IMR-90 (cell line): ENCODE measurements at regions not wholly inside any gene's neighbourhood (a gene's known extent, or its start where the extent isn't known, plus 50 kb on each side); places are given as distances from the start of the nearest gene placed in this dataset.

Source experiments
- ATAC-seq: fragments of 200-7000 bp; cut with Tn5 transposase; 2 replicates; pipeline ENCODE4 v1.9.1; 2020; ENCODE audit warnings: low read depth, mild to moderate bottlenecking, moderate library complexity
- BruUV-seq: library from RNA; stranded (reverse); fragments of 400-500 nt; replicated peaks from 2 replicates; lab custom pipeline; 2021; lab: Mats Ljungman, UMichigan
- CTCF ChIA-PET: fragments of 300-600 bp; formaldehyde crosslinking; extraction: SDS; loops from one replicate; lab custom pipeline; 2021; ENCODE audit warnings: antibody characterized with exemption; lab: Yijun Ruan, JAX
- POLR2A ChIA-PET: fragments of 300-600 bp; sonication (Branson Sonifier 250); formaldehyde crosslinking; loops from one replicate; lab custom pipeline; 2022; ENCODE audit warnings: antibody characterized with exemption; ENCODE audit not compliant: unreplicated experiment; lab: Charles Lee
- DNase-seq: peaks from one replicate; pipeline ENCODE4 v3.0.0; 2013
- H2AFZ ChIP-seq: replicated peaks from 2 replicates; pipeline ENCODE3; 2013; ENCODE audit warnings: low read length, mild to moderate bottlenecking; ENCODE audit not compliant: poor library complexity
- H2AK5ac ChIP-seq: 2 replicates; pipeline ENCODE4 v1.6.1; 2013; ENCODE audit warnings: low read depth, low read length, inconsistent platforms
- H2AK9ac ChIP-seq: replicated peaks from 2 replicates; pipeline ENCODE3; 2013; ENCODE audit warnings: mild to moderate bottlenecking, low read depth, low read length, moderate library complexity; ENCODE audit not compliant: poor library complexity
- H2BK120ac ChIP-seq: 2 replicates; pipeline ENCODE4 v1.6.1; 2013; ENCODE audit warnings: low read depth, low read length, inconsistent platforms
- H2BK15ac ChIP-seq: 3 replicates; pipeline ENCODE4 v1.6.1; 2013; ENCODE audit warnings: low read depth, low read length, inconsistent platforms
- H2BK20ac ChIP-seq: 2 replicates; pipeline ENCODE4 v1.6.1; 2013; ENCODE audit warnings: low read depth, mild to moderate bottlenecking, inconsistent platforms, low read length, moderate library complexity
- H2BK5ac ChIP-seq: 2 replicates; pipeline ENCODE4 v1.6.1; 2013; ENCODE audit warnings: mild to moderate bottlenecking, low read depth, low read length, inconsistent platforms; ENCODE audit not compliant: poor library complexity, severe bottlenecking
- H3K14ac ChIP-seq: replicated peaks from 2 replicates; pipeline ENCODE4 v1.6.1; 2013; ENCODE audit warnings: low read depth, low read length, inconsistent platforms
- H3K18ac ChIP-seq: 2 replicates; pipeline ENCODE4 v1.6.1; 2013; ENCODE audit warnings: low read depth, low read length, control low read depth
- H3K23ac ChIP-seq: 2 replicates; pipeline ENCODE4 v1.6.1; 2013; ENCODE audit warnings: low read depth, low read length, inconsistent platforms
- H3K27ac ChIP-seq: 2 replicates; pipeline ENCODE4 v1.5.1; 2013; ENCODE audit warnings: mild to moderate bottlenecking, control low read depth, low read length; ENCODE audit not compliant: insufficient read depth
- H3K27me3 ChIP-seq: 2 replicates; pipeline ENCODE4 v1.6.1; 2013; ENCODE audit warnings: low read length; ENCODE audit not compliant: control insufficient read depth, insufficient read depth
- H3K36me3 ChIP-seq: 2 replicates; pipeline ENCODE4 v1.6.1; 2013; ENCODE audit warnings: low read length, mixed read lengths; ENCODE audit not compliant: control insufficient read depth, insufficient read depth
- H3K4ac ChIP-seq: 2 replicates; pipeline ENCODE4 v1.6.1; 2013; ENCODE audit warnings: low read depth, low read length, inconsistent platforms
- H3K4me1 ChIP-seq: 2 replicates; pipeline ENCODE4 v1.6.1; 2013; ENCODE audit warnings: low read length, mixed read lengths; ENCODE audit not compliant: control insufficient read depth, insufficient read depth
- H3K4me2 ChIP-seq: 2 replicates; pipeline ENCODE4 v1.6.1; 2013; ENCODE audit warnings: low read depth, mild to moderate bottlenecking, control low read depth, low read length, moderate library complexity
- H3K4me3 ChIP-seq: 2 replicates; pipeline ENCODE4 v1.5.1; 2013; ENCODE audit warnings: low read depth, mild to moderate bottlenecking, control low read depth, low read length, moderate library complexity; ENCODE audit not compliant: insufficient read depth
- H3K56ac ChIP-seq: 2 replicates; pipeline ENCODE4 v1.6.1; 2013; ENCODE audit warnings: low read length, inconsistent platforms; ENCODE audit not compliant: insufficient read depth; ENCODE audit errors: extremely low read depth
- H3K79me1 ChIP-seq, 2 experiments: 2 replicates each; pipeline ENCODE4 v1.6.1; 2013; ENCODE audit warnings: low read length in 2 of 2, inconsistent platforms in 1 of 2, low read depth in 1 of 2
- H3K9ac ChIP-seq: 2 replicates; pipeline ENCODE4 v1.6.1; 2013; ENCODE audit warnings: low read depth, low read length, control low read depth
- H3K9me1 ChIP-seq: 2 replicates; pipeline ENCODE4 v1.6.1; 2013; ENCODE audit warnings: low read length, inconsistent platforms; ENCODE audit not compliant: insufficient read depth
- H3K9me3 ChIP-seq: 2 replicates; pipeline ENCODE4 v1.6.1; 2013; ENCODE audit warnings: low read length; ENCODE audit not compliant: control insufficient read depth, insufficient read depth
- H4K20me1 ChIP-seq: 2 replicates; pipeline ENCODE4 v1.6.1; 2013; ENCODE audit warnings: low read length, inconsistent platforms; ENCODE audit not compliant: insufficient read depth
- H4K5ac ChIP-seq: 2 replicates; pipeline ENCODE4 v1.6.1; 2013; ENCODE audit warnings: mild to moderate bottlenecking, low read depth, low read length, control low read depth
- H4K8ac ChIP-seq, 2 experiments: 2 replicates each; pipeline ENCODE4 v1.6.1; 2013; ENCODE audit warnings: low read depth in 2 of 2, low read length in 2 of 2, control low read depth in 1 of 2, inconsistent platforms in 1 of 2
- H4K91ac ChIP-seq: 2 replicates; pipeline ENCODE4 v1.6.1; 2013; ENCODE audit warnings: low read depth, low read length, inconsistent platforms; ENCODE audit not compliant: insufficient read depth
- BHLHE40 ChIP-seq: fragments of 150-350 bp; IDR thresholded peaks from 2 replicates; pipeline ENCODE4 v1.6.1; 2016; ENCODE audit warnings: mild to moderate bottlenecking, low read depth, low read length
- CEBPB ChIP-seq: IDR thresholded peaks from 2 replicates; pipeline ENCODE4 v1.6.1; 2012; ENCODE audit warnings: low read depth, low read length, improper control_type of control experiment
- CHD1 ChIP-seq: IDR thresholded peaks from 2 replicates; pipeline ENCODE4 v1.6.1; 2012; ENCODE audit warnings: low read depth, low read length, improper control_type of control experiment
- CTCF ChIP-seq: conservative IDR thresholded peaks from 2 replicates; pipeline ENCODE4 v1.5.1; 2012; ENCODE audit warnings: mild to moderate bottlenecking, low read depth, low read length, improper control_type of control experiment
- FOS ChIP-seq: fragments of 150-350 bp; IDR thresholded peaks from 2 replicates; pipeline ENCODE4 v1.6.1; 2016; ENCODE audit warnings: low read depth, low read length
- MAFK ChIP-seq: IDR thresholded peaks from 2 replicates; pipeline ENCODE4 v1.6.1; 2012; ENCODE audit warnings: low read depth, low read length, improper control_type of control experiment
- MAZ ChIP-seq: IDR thresholded peaks from 2 replicates; pipeline ENCODE4 v1.6.1; 2012; ENCODE audit warnings: low read depth, mild to moderate bottlenecking, low read length, improper control_type of control experiment, moderate library complexity, borderline replicate concordance
- MXI1 ChIP-seq: IDR thresholded peaks from 2 replicates; pipeline ENCODE4 v1.6.1; 2012; ENCODE audit warnings: low read depth, mild to moderate bottlenecking, low read length, moderate library complexity, borderline replicate concordance
- NFE2L2 ChIP-seq: fragments of 150-350 bp; IDR thresholded peaks from 2 replicates; pipeline ENCODE4 v1.6.1; 2016; ENCODE audit warnings: low read depth, mild to moderate bottlenecking, low read length
- POLR2A ChIP-seq: IDR thresholded peaks from 2 replicates; pipeline ENCODE4 v1.6.1; 2012; ENCODE audit warnings: mild to moderate bottlenecking, low read depth, low read length
- RAD21 ChIP-seq: IDR thresholded peaks from 2 replicates; pipeline ENCODE4 v1.6.1; 2012; ENCODE audit warnings: low read length, improper control_type of control experiment
- RCOR1 ChIP-seq: IDR thresholded peaks from 2 replicates; pipeline ENCODE4 v1.6.1; 2012; ENCODE audit warnings: mild to moderate bottlenecking, low read length, improper control_type of control experiment; ENCODE audit not compliant: insufficient replicate concordance
- RFX5 ChIP-seq: IDR thresholded peaks from 2 replicates; pipeline ENCODE4 v1.8.0; 2012; ENCODE audit warnings: low read depth, mild to moderate bottlenecking, low read length, moderate library complexity
- SMC3 ChIP-seq: fragments of 150-350 bp; IDR thresholded peaks from 2 replicates; pipeline ENCODE4 v1.6.1; 2016; ENCODE audit warnings: low read depth, mild to moderate bottlenecking, antibody characterized with exemption, low read length, moderate library complexity
- dilution Hi-C: fragments of 300-500 bp; cut with HindIII; formaldehyde crosslinking; loops from one replicate; pipeline ENCODE4 v1.14.3; 2018; ENCODE audit warnings: low sequenced_read_pairs; ENCODE audit not compliant: unreplicated experiment
- in situ Hi-C: fragments of 300-500 bp; cut with MboI; formaldehyde crosslinking; loops from 3 replicates; pipeline ENCODE4 v1.14.3; 2019; ENCODE audit warnings: low sequenced_read_pairs, inconsistent platforms, mixed read lengths
- intact Hi-C: fragments of 100-400 bp; cut with micrococcal nuclease; formaldehyde crosslinking; loops from 2 replicates; pipeline ENCODE4 v1.10.0; 2022
- TF ChIP-seq, protein P1 (sequence below): fragments of 150-350 bp; IDR thresholded peaks from 2 replicates; pipeline ENCODE4 v1.6.1; 2016; ENCODE audit warnings: low read depth, mild to moderate bottlenecking, low read length, moderate library complexity, borderline replicate concordance
- TF ChIP-seq, protein P2 (sequence below): fragments of 150-350 bp; IDR thresholded peaks from 2 replicates; pipeline ENCODE4 v1.6.1; 2017; ENCODE audit warnings: mild to moderate bottlenecking, antibody characterized with exemption, low read length, low read depth

- H4K5ac ChIP-seq: no peak overlapping the region
- no TSS peak for BruUV-seq
- no peaks in the 10 kb centered on the region; the same call in 1 of the 2 replicates for H3K9me1 ChIP-seq
- no peak overlapping the region for H3K4me3 ChIP-seq
- H3K23ac ChIP-seq: no peak overlapping the region
- H3K9ac ChIP-seq: no peak overlapping the region
- H3K18ac ChIP-seq: no peak overlapping the region
- ChIA-PET POLR2A (no interaction called here), CTCF (no interaction called here)
- H3K79me1 ChIP-seq: no peaks in the 10 kb centered on the region
- no peak overlapping the region for H4K91ac ChIP-seq
- dilution Hi-C loops: no loop called here
- no peak overlapping the region for H3K4me2 ChIP-seq
- H2BK5ac ChIP-seq: no peak overlapping the region
- intact Hi-C loops: no loop called here
- H2BK120ac ChIP-seq: no peak overlapping the region
- no peaks in the 10 kb centered on the region for H4K20me1 ChIP-seq
- H3K4ac ChIP-seq: no peak overlapping the region
- H3K36me3 ChIP-seq: no peaks in the 10 kb centered on the region
- no peak overlapping the region for H2AFZ ChIP-seq
- no peak overlapping the region for H3K14ac ChIP-seq
- H2AK5ac ChIP-seq: no peak overlapping the region
- no peak overlapping the region for H2BK15ac ChIP-seq
- H4K8ac ChIP-seq: no peak overlapping the region
- no peak overlapping the region for H2AK9ac ChIP-seq
- peaks cover 1% of the 10 kb centered on the region; the same call in 1 of the 2 replicates for H3K4me1 ChIP-seq
- no peak for TF ChIP-seq RCOR1
- no peak for TF ChIP-seq SMC3
- TF ChIP-seq, protein P1, sequence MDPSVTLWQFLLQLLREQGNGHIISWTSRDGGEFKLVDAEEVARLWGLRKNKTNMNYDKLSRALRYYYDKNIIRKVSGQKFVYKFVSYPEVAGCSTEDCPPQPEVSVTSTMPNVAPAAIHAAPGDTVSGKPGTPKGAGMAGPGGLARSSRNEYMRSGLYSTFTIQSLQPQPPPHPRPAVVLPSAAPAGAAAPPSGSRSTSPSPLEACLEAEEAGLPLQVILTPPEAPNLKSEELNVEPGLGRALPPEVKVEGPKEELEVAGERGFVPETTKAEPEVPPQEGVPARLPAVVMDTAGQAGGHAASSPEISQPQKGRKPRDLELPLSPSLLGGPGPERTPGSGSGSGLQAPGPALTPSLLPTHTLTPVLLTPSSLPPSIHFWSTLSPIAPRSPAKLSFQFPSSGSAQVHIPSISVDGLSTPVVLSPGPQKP: no peak
- TF ChIP-seq POLR2A: no peak
- no peak for TF ChIP-seq FOS
- TF ChIP-seq CHD1: no peak
- TF ChIP-seq MAFK: no peak
- TF ChIP-seq, protein P2, sequence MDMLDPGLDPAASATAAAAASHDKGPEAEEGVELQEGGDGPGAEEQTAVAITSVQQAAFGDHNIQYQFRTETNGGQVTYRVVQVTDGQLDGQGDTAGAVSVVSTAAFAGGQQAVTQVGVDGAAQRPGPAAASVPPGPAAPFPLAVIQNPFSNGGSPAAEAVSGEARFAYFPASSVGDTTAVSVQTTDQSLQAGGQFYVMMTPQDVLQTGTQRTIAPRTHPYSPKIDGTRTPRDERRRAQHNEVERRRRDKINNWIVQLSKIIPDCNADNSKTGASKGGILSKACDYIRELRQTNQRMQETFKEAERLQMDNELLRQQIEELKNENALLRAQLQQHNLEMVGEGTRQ: no peak
- no peak for TF ChIP-seq RFX5
- TF ChIP-seq BHLHE40: no peak
- no peak for TF ChIP-seq NFE2L2
- no peak for TF ChIP-seq MAZ
- no peak for TF ChIP-seq MXI1
- no peak for TF ChIP-seq CEBPB
- no peak for TF ChIP-seq RAD21
- no peak for TF ChIP-seq CTCF
- no peak overlapping the region for H3K27ac ChIP-seq
- no peak overlapping the region for H2BK20ac ChIP-seq
- no peaks in the 10 kb centered on the region for H3K9me3 ChIP-seq
- H3K27me3 ChIP-seq: no peaks in the 10 kb centered on the region
- DNase-seq (no peak), ATAC-seq (no peak)
- in situ Hi-C loops: no loop called here
- H3K56ac ChIP-seq: no peak overlapping the region
These were observed 325.2 kb downstream of the NR2F1-AS1 start for GRCh38 chr5:93255796-93256195.
